GM20000 (cell line): ENCODE measurements at regions not wholly inside any gene's neighbourhood (a gene's known extent, or its start where the extent isn't known, plus 50 kb on each side); places are given as distances from the start of the nearest gene placed in this dataset.

Experiments
- DNase-seq: peaks from one replicate; pipeline ENCODE4 v3.0.0; 2012; ENCODE audit warnings: low spot score
- CTCF ChIP-seq: IDR thresholded peaks from 2 replicates; pipeline ENCODE4 v1.5.1; 2012; ENCODE audit warnings: mild to moderate bottlenecking, control low read depth; ENCODE audit errors: extremely low read depth, missing control alignments

DNA sequence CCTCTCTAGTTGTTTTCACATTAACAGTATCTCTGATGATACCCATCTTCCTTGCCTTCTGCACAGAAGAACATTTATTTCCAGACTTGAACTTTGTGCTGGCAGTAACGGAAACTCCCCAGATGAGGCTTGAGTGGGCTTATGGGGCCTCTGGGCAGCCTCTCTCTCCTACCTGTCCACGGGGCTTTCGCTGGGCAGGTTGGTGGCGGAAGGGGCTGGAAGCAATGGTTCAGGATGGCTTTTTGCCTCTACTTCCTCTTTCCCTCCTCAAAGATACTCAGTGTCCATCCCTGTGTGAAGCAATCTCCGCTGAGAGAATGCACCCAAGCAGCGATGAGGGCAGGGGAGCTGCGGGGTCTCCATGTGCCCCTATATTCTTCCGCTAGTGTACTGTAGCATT is 348.2 kb downstream of the HLX start:
- TF ChIP-seq CTCF = no peak
- DNase-seq = no peak

- TF ChIP-seq CTCF = no peak
- DNase-seq = no peak
These were observed 348.7 kb downstream of the HLX start for GRCh38 chr1:221227872-221228337.

DNA sequence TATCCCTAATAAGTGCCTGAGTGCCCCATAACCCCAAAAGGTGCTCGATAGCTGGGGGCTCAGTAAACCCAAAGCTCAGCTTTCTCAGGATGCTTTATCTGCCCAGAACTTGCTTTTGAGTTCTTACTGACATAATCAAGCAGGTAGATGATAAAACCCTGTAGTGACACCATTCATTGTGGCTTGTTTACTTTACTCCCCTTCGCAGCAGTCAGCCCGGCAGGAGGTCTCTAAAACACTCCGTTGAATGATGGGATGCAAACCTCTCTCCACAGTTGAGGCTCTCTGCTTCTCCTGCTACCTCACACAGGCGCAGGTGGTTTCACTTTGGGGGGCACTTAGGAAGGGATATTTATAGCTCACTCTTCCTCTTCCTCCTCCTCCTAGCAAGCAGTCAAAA is 349.4 kb downstream of the HLX start:
- TF ChIP-seq CTCF = no peak
- DNase-seq = no peak

GRCh38 chr1:221230605-221231004 is 351.4 kb downstream of the HLX start:
- DNase-seq = no peak
- TF ChIP-seq CTCF = no peak

DNA sequence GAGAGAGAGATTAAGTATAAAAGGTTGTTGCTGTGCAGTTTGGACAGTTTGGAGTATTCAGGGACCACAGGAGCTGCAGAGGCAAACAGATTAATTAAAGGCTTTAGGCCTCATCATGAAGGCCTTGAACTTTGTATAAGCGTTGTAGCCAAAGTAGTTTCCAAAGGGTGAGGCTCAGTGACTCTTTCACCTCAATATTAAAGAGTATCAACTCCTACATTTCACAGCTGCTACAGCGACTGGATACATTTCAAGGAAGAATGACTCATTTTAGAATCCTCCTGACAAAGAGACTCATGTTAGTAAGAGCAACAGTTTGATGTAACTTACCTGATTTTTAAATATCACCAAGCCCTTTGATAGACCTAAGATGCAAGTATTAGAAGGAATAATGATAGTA is 355.5 kb downstream of the HLX start:
- no peak for TF ChIP-seq CTCF
- DNase-seq = no peak

- no peak for TF ChIP-seq CTCF
- DNase-seq = no peak
These were observed 358.3 kb downstream of the HLX start for GRCh38 chr1:221237587-221237986.

GRCh38 chr1:221239181-221239580 is 359.9 kb downstream of the HLX start:
- DNase-seq = no peak
- no peak for TF ChIP-seq CTCF
